GM12891 (cell line): ENCODE measurements at regions not wholly inside any gene's neighbourhood (a gene's known extent, or its start where the extent isn't known, plus 50 kb on each side); places are given as distances from the start of the nearest gene placed in this dataset.

ENCODE experiments used
- DNase-seq: peaks from one replicate; pipeline ENCODE4 v3.0.0; 2011; ENCODE audit warnings: low spot score; ENCODE audit not compliant: insufficient read length
- FAIRE-seq: peaks from 2 replicates; lab custom pipeline; 2011; peaks lifted over from hg19 to GRCh38; lab: Jason Lieb, UNC
- PAX5 ChIP-seq: IDR thresholded peaks from 2 replicates; pipeline ENCODE4 v1.6.1; 2011; ENCODE audit warnings: low read length, moderate library complexity, mild to moderate bottlenecking; ENCODE audit not compliant: insufficient read depth, severe bottlenecking
- POLR2A ChIP-seq: IDR thresholded peaks from 2 replicates; pipeline ENCODE4 v1.6.1; 2011; ENCODE audit warnings: low read depth, low read length, control low read depth
- POLR2AphosphoS5 ChIP-seq: IDR thresholded peaks from 2 replicates; pipeline ENCODE4 v1.6.1; 2011; ENCODE audit warnings: low read depth, low read length, control low read depth
- POU2F2 ChIP-seq: IDR thresholded peaks from 2 replicates; pipeline ENCODE4 v1.6.1; 2011; ENCODE audit warnings: low read depth, mild to moderate bottlenecking, control low read depth, low read length, moderate library complexity
- SPI1 ChIP-seq: IDR thresholded peaks from 2 replicates; pipeline ENCODE4 v1.6.1; 2011; ENCODE audit warnings: low read depth, low read length, control low read depth
- TAF1 ChIP-seq: IDR thresholded peaks from 2 replicates; pipeline ENCODE4 v1.6.1; 2011; ENCODE audit warnings: low read depth, low read length, control low read depth

GRCh38 chr2:204228169-204228886 lies 291.8 kb downstream of the ICOS start:
- no peak for TF ChIP-seq POLR2AphosphoS5
- no peak for TF ChIP-seq TAF1
- TF ChIP-seq SPI1, result no peak
- no peak for TF ChIP-seq POU2F2
- TF ChIP-seq PAX5, result no peak
- no peak for TF ChIP-seq POLR2A
- FAIRE-seq (no peak), DNase-seq (no peak)

- DNase-seq (no peak), FAIRE-seq (no peak)
- TF ChIP-seq SPI1, result no peak
- TF ChIP-seq POLR2AphosphoS5, result no peak
- no peak for TF ChIP-seq TAF1
- TF ChIP-seq POLR2A, result no peak
- no peak for TF ChIP-seq PAX5
- TF ChIP-seq POU2F2, result no peak
Observed at GRCh38 chr2:204234248-204234647, 297.7 kb downstream of the ICOS start.

GRCh38 chr2:204234879-204235278 lies 298.3 kb downstream of the ICOS start:
- DNase-seq, result no peak
- TF ChIP-seq POLR2A, result no peak
- TF ChIP-seq SPI1, result no peak
- no peak for TF ChIP-seq PAX5
- no peak for TF ChIP-seq POLR2AphosphoS5
- no peak for TF ChIP-seq POU2F2
- no peak for TF ChIP-seq TAF1
- no peak for FAIRE-seq

- no peak for FAIRE-seq
- no peak for DNase-seq
- TF ChIP-seq POLR2A, result no peak
Observed at GRCh38 chr2:204237416-204237815, 300.9 kb downstream of the ICOS start.

GRCh38 chr2:204239411-204240165 lies 303.0 kb downstream of the ICOS start:
- DNase-seq (no peak), FAIRE-seq (no peak)
- TF ChIP-seq PAX5, result no peak
- TF ChIP-seq POU2F2, result no peak
- no peak for TF ChIP-seq TAF1
- no peak for TF ChIP-seq POLR2AphosphoS5
- no peak for TF ChIP-seq POLR2A
- no peak for TF ChIP-seq SPI1

GRCh38 chr2:204240961-204241360 lies 304.3 kb upstream of the PARD3B start:
- DNase-seq (no peak), FAIRE-seq (no peak)
- TF ChIP-seq POU2F2 (no peak), POLR2A (no peak), PAX5 (no peak), TAF1 (no peak), SPI1 (no peak), POLR2AphosphoS5 (no peak)

GRCh38 chr2:204249437-204249836 lies 295.8 kb upstream of the PARD3B start:
- no peak for FAIRE-seq
- TF ChIP-seq POU2F2, result no peak
- TF ChIP-seq PAX5, result no peak
- TF ChIP-seq POLR2A, result no peak
- TF ChIP-seq POLR2AphosphoS5, result no peak
- no peak for TF ChIP-seq SPI1
- no peak for TF ChIP-seq TAF1
- DNase-seq, result no peak

GRCh38 chr2:204250692-204251091 lies 294.6 kb upstream of the PARD3B start:
- FAIRE-seq (no peak), DNase-seq (no peak)
- TF ChIP-seq TAF1 (no peak), POLR2A (no peak), SPI1 (no peak), PAX5 (no peak), POLR2AphosphoS5 (no peak), POU2F2 (no peak)

- TF ChIP-seq POLR2AphosphoS5, result no peak
- no peak for TF ChIP-seq TAF1
- TF ChIP-seq POLR2A, result no peak
- TF ChIP-seq SPI1, result no peak
- no peak for TF ChIP-seq POU2F2
- no peak for TF ChIP-seq PAX5
Observed at GRCh38 chr2:204251158-204251997, 293.9 kb upstream of the PARD3B start.

More at GRCh38 chr2:204251158-204251997, 293.9 kb upstream of the PARD3B start:
- DNase-seq (no peak), FAIRE-seq (no peak)
